BLaER1 treated with 17β-estradiol and CSF1 and Interleukin-3, amounts not matched to agents 10 nM and 100 nM (cell line): ENCODE measurements at regions not wholly inside any gene's neighbourhood (a gene's known extent, or its start where the extent isn't known, plus 50 kb on each side); places are given as distances from the start of the nearest gene placed in this dataset.

Experiments
- H3K27ac ChIP-seq, 11 experiments: shearing (Covaris generic); formaldehyde crosslinking; 2 replicates each; pipeline ENCODE4 v1.8.1; 2022
- H3K27me3 ChIP-seq, 11 experiments: shearing (Covaris generic); formaldehyde crosslinking; 2 replicates each; pipeline ENCODE4 v1.8.1; 2022
- H3K36me3 ChIP-seq, 11 experiments: shearing (Covaris generic); formaldehyde crosslinking; 2 replicates each; pipeline ENCODE4 v1.8.1; 2022
- H3K4me1 ChIP-seq, 10 experiments: shearing (Covaris generic); formaldehyde crosslinking; 2 replicates each; pipeline ENCODE4 v1.8.1; 2022
- H3K4me2 ChIP-seq, 11 experiments: shearing (Covaris generic); formaldehyde crosslinking; 2 replicates each; pipeline ENCODE4 v1.8.1; 2022
- H3K4me3 ChIP-seq, 10 experiments: shearing (Covaris generic); formaldehyde crosslinking; 2 replicates each; pipeline ENCODE4 v1.8.1; 2022
- H3K9ac ChIP-seq, 11 experiments: shearing (Covaris generic); formaldehyde crosslinking; 2 replicates each; pipeline ENCODE4 v1.8.1; 2022
- H3K9me3 ChIP-seq, 11 experiments: shearing (Covaris generic); formaldehyde crosslinking; replicated peaks in 1 of 11; 2 replicates each; pipeline ENCODE4 v1.8.1; 2022
- H4K20me1 ChIP-seq, 11 experiments: shearing (Covaris generic); formaldehyde crosslinking; 2 replicates each; pipeline ENCODE4 v1.8.1; 2022
- Cebpa-rat ChIP-seq, 11 experiments: shearing (Covaris generic); IDR thresholded peaks; 2 replicates each; pipeline ENCODE4 v1.8.1; 2022

DNA sequence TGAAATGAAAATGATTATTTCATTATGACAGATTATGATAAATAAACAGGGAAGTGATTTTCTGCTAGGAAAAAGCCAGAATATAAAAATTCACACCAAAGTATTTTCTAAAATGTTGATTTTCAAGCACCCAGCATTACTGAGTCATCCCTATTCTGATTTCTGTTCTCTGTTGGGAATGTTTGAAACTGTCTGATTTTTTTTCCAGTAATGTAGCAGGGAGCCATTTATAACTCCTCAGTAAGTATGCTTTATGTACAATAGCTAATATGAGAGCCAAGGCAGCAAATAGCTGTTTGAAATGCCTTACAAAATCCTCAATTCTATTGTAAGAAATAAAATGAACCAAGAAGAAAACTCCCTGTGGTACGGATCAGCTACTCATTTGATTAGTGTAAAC lies 471.7 kb upstream of the TYRP1 start:
- no peak for TF ChIP-seq Cebpa-rat (IDR thresholded peaks at IDR 0.05)
- Histone ChIP-seq H3K4me2 (no peak overlapping the region), H3K4me1 (no peaks in the 10 kb centered on the region), H3K27me3 (no peaks in the 10 kb centered on the region), H3K36me3 (no peaks in the 10 kb centered on the region), H3K4me3 (no peak overlapping the region), H4K20me1 (no peaks in the 10 kb centered on the region), H3K9ac (no peak overlapping the region), H3K9me3 (no peaks in the 10 kb centered on the region), H3K27ac (no peak overlapping the region)

DNA sequence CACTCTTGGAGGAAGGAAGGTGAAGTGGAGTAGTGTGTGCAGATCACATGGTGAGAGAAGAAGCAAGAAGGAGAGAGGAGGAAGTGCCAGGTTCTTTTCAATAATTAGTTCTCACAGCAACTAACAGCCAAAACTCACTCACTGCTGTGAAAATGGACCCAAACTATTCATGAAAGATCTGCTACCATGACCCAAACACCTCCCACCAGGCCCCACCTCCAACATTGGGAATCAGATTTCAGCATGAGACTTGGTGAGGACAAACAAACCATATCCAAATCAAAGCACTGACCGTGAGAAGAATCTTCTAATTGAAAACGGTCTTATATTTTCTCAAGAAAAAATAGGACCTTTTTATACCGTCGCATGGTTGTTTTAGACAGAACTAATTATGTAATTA lies 468.7 kb upstream of the TYRP1 start:
- H4K20me1 ChIP-seq, result no peaks in the 10 kb centered on the region
- H3K27me3 ChIP-seq, result no peaks in the 10 kb centered on the region
- H3K27ac ChIP-seq, result no peak overlapping the region
- no peak for TF ChIP-seq Cebpa-rat (IDR thresholded peaks at IDR 0.05)
- no peak overlapping the region for H3K4me3 ChIP-seq
- no peak overlapping the region for H3K4me2 ChIP-seq
- H3K9me3 ChIP-seq, result no peaks in the 10 kb centered on the region
- H3K4me1 ChIP-seq, result peaks cover 0 to 7% (median 0%) of the 10 kb centered on the region in 10 experiments; a peak in 1 of 20 replicates
- no peak overlapping the region for H3K9ac ChIP-seq
- H3K36me3 ChIP-seq, result no peaks in the 10 kb centered on the region

DNA sequence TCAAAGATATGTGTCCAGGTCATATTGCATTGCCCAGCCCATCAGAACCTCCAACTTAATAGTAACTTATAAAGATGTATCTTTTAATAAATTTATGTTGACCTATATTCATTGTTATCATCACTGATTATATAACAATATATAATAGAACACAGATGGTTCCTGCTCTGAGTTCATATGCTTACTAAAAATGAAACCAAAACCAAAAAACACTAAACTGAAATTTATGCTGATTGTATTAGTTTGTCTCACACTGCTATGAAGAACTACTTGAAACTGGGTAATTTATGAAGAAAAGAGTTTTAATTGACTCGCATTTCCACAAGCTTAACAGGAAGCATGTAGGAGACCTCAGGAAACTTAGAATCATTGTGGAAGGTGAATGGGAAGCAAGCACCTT lies 462.5 kb upstream of the TYRP1 start:
- Histone ChIP-seq H3K4me3 (peak overlapping the region in 3 of 10 experiments; percentile 12 to 29 (median 19); a peak in 3 of 20 replicates), H3K9ac (peak overlapping the region in 6 of 11 experiments; percentile 8 to 58 (median 44); a peak in 8 of 22 replicates), H3K4me2 (peak overlapping the region; percentile 1 to 69 (median 50); a peak in 18 of 22 replicates), H3K27me3 (no peaks in the 10 kb centered on the region), H3K36me3 (peaks cover 0 to 6% (median 0%) of the 10 kb centered on the region in 11 experiments; a peak in 1 of 22 replicates), H3K4me1 (peaks cover 0 to 19% (median 13%) of the 10 kb centered on the region in 10 experiments; a peak in 11 of 20 replicates), H3K9me3 (peaks cover 15 to 25% (median 21%) of the 10 kb centered on the region in 11 experiments), H3K27ac (peak overlapping the region; percentile 16 to 79 (median 51); a peak in 17 of 22 replicates), H4K20me1 (no peaks in the 10 kb centered on the region)
- TF ChIP-seq Cebpa-rat (IDR thresholded peaks at IDR 0.05), result no peak

DNA sequence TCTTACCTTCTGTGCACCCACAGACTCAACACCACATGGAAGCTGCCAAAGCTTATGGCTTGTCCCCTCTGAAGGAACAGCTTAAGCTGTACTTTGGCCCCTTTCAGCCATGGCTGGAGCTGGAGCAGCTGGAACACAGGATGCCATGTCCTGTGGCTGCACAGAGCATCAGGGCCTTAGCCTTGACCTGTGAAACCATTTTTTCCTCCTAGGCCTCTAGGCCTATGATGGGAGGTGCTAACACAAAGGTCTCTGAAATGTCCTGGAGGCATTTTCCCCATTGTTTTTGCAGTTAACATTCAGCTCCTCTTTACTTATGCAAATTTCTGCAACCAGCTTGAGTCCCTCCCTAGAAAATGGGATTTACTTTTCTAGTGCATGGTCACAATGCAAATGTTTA lies 461.4 kb upstream of the TYRP1 start:
- no peaks in the 10 kb centered on the region for H3K27me3 ChIP-seq
- no peak overlapping the region for H3K27ac ChIP-seq
- peaks cover 0 to 19% (median 13%) of the 10 kb centered on the region in 10 experiments; a peak in 11 of 20 replicates for H3K4me1 ChIP-seq
- no peak overlapping the region for H3K4me3 ChIP-seq
- H3K9me3 ChIP-seq, result peaks cover 15 to 25% (median 21%) of the 10 kb centered on the region in 11 experiments
- no peak overlapping the region for H3K4me2 ChIP-seq
- no peak overlapping the region for H3K9ac ChIP-seq
- no peak for TF ChIP-seq Cebpa-rat (IDR thresholded peaks at IDR 0.05)
- peaks cover 0 to 6% (median 0%) of the 10 kb centered on the region in 11 experiments; a peak in 1 of 22 replicates for H3K36me3 ChIP-seq
- no peaks in the 10 kb centered on the region for H4K20me1 ChIP-seq

DNA sequence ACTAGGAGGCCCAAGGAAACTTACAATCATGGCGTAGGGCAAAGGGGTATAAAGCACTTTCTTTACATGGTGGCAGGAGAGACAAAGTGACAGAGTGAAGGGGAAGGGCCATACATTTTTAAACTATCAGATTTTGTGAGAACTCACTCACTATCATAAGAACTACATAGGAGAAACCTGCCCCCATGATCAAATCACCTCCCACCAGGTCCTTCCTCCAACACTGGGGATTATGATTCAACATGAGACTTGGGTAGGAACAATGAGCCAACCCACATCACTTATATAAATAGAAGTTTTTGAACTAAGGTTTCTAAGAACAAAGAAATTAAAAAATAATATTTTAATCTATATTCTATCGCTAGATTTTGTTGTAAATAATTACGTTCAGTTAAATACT lies 460.3 kb upstream of the TYRP1 start:
- no peak overlapping the region for H3K4me2 ChIP-seq
- H4K20me1 ChIP-seq, result no peaks in the 10 kb centered on the region
- TF ChIP-seq Cebpa-rat (IDR thresholded peaks at IDR 0.05), result no peak
- H3K27me3 ChIP-seq, result no peaks in the 10 kb centered on the region
- H3K27ac ChIP-seq, result no peak overlapping the region
- H3K4me1 ChIP-seq, result peaks cover 0 to 19% (median 13%) of the 10 kb centered on the region in 10 experiments; a peak in 11 of 20 replicates
- H3K4me3 ChIP-seq, result no peak overlapping the region
- H3K36me3 ChIP-seq, result peaks cover 0 to 6% (median 0%) of the 10 kb centered on the region in 11 experiments; a peak in 1 of 22 replicates
- no peak overlapping the region for H3K9ac ChIP-seq
- H3K9me3 ChIP-seq, result peaks cover 15 to 25% (median 21%) of the 10 kb centered on the region in 11 experiments

DNA sequence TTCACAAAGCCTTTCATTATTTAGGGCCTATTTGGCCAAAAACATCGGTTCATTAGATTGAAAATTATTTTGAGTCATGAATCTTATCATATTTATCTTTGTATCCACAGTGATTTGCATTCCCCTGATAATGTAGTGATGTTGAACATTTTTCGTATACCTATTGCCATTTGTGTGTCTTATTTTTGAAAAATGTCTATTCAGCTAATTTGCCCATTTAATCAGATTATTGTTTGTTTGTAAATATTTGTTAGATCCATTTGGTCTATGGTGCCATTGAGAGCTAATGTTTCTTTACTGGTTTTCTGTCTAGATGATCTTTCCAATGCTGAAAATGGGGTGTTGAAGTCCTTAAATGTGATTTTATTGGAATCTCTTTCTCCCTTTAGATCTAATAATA lies 439.2 kb upstream of the TYRP1 start:
- no peak overlapping the region for H3K4me3 ChIP-seq
- no peak overlapping the region for H3K4me2 ChIP-seq
- no peak for TF ChIP-seq Cebpa-rat (IDR thresholded peaks at IDR 0.05)
- H4K20me1 ChIP-seq, result no peaks in the 10 kb centered on the region
- no peaks in the 10 kb centered on the region for H3K27me3 ChIP-seq
- H3K36me3 ChIP-seq, result no peaks in the 10 kb centered on the region
- H3K9ac ChIP-seq, result no peak overlapping the region
- peaks cover 0 to 8% (median 0%) of the 10 kb centered on the region in 10 experiments; a peak in 1 of 20 replicates for H3K4me1 ChIP-seq
- no peak overlapping the region for H3K27ac ChIP-seq
- H3K9me3 ChIP-seq, result peaks cover 0 to 28% (median 16%) of the 10 kb centered on the region in 11 experiments; a peak in 16 of 22 replicates

DNA sequence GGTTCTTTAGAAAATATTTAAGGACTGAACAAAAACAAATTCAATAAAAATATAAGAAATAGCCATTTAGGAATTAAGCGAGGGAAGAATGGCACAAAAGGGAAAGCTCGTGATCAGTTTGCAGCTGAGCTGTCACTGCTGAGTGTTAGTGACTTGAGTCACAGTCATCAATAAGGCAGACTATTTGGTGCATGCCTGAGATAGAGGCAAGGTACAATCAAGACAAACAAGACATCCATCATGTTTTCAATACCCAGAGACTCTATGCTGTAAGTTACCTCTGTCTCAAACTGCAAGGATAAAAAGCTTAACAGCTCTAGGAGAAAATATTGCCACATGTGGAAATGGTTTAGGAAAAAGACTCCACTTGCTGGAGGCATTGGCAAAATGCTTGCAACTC lies 426.4 kb upstream of the TYRP1 start:
- H4K20me1 ChIP-seq, result no peaks in the 10 kb centered on the region
- H3K27ac ChIP-seq, result no peak overlapping the region
- H3K4me2 ChIP-seq, result no peak overlapping the region
- no peak overlapping the region for H3K4me3 ChIP-seq
- TF ChIP-seq Cebpa-rat (IDR thresholded peaks at IDR 0.05), result no peak
- no peaks in the 10 kb centered on the region for H3K4me1 ChIP-seq
- no peaks in the 10 kb centered on the region for H3K9me3 ChIP-seq
- no peaks in the 10 kb centered on the region for H3K27me3 ChIP-seq
- no peaks in the 10 kb centered on the region for H3K36me3 ChIP-seq
- no peak overlapping the region for H3K9ac ChIP-seq

DNA sequence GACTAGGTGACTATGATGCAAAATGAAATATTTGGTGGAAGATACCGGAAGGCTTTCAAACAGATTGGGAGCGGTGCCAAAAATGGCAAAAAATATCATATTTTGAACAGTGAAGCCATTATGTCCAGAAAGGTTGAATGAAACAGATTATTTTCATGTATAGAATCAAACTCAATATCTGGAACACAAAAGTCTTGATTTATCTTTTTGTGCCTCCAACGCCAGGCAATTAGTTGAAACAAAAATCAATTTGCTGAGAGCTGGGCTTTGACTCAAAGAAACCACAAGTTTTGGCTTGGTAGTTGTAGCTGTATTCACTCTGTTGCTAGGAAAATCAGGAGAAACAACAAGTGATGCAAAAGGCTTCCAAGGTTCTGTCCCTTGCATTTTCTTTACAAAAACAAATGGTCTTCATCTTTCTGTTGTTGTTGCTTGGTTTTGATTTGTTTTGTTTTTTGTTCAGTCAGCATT lies 421.7 kb upstream of the TYRP1 start:
- Histone ChIP-seq H3K4me3 (no peak overlapping the region), H3K9me3 (no peaks in the 10 kb centered on the region), H3K27ac (no peak overlapping the region), H3K27me3 (no peaks in the 10 kb centered on the region), H3K9ac (no peak overlapping the region), H3K4me2 (no peak overlapping the region), H3K4me1 (no peaks in the 10 kb centered on the region), H3K36me3 (no peaks in the 10 kb centered on the region), H4K20me1 (no peaks in the 10 kb centered on the region)
- TF ChIP-seq Cebpa-rat (IDR thresholded peaks at IDR 0.05), result no peak

DNA sequence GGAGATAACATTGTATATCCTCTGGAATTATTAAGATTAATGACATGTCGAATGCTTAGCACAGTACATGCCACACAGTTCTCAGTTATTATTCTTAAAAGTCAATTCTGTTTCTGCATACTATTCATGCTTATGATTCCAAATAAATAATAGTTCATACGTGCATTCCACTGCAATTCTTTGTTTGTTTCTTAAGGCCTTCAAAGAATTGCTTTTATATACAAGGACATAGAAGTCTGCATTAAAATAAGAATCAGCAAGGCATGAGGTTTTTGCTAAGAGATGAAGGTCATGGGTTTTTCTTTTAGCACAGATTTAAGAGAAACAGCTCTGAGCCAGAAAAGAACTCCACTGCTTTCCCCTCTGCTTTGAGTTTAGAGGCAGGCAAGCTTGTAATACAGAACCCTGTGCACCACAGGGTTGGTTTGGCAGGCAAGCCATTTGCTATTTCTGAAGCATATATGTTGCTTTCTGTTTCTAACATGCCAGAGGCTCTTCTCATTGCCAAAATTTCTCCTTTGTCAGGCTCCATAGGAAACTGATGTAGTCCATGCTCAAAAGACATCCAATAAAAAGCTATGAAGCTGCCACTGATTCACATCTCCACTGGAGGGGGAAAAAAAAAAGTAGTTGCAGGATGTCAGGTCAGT lies 420.6 kb upstream of the TYRP1 start:
- Histone ChIP-seq H3K4me2 (no peak overlapping the region), H3K4me1 (no peaks in the 10 kb centered on the region), H3K27ac (no peak overlapping the region), H3K9me3 (no peaks in the 10 kb centered on the region), H3K27me3 (no peaks in the 10 kb centered on the region), H3K4me3 (no peak overlapping the region), H4K20me1 (no peaks in the 10 kb centered on the region), H3K36me3 (no peaks in the 10 kb centered on the region), H3K9ac (no peak overlapping the region)
- TF ChIP-seq Cebpa-rat (IDR thresholded peaks at IDR 0.05), result no peak

DNA sequence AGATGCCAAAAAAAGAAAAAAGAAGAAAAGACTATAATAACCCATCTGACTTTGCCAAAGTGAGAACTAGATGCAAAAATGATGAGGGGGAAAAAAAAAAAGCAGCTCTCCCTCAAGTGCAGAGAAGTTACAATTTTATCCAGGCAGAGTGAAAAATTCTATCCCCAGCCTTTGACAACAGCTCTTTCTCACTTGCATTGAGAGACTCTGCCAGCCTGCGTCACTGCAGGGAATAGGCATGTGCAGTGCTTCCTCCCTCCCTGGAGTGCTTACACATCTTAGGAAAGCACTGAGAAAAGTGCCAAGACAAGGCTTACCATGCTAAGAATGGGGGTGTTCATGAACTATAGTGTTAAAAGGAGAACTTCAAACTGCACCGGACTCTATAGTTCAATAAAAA lies 418.6 kb upstream of the TYRP1 start:
- Histone ChIP-seq H3K4me1 (no peaks in the 10 kb centered on the region), H4K20me1 (no peaks in the 10 kb centered on the region), H3K36me3 (no peaks in the 10 kb centered on the region), H3K4me3 (no peak overlapping the region), H3K27ac (no peak overlapping the region), H3K9ac (no peak overlapping the region), H3K9me3 (no peaks in the 10 kb centered on the region), H3K27me3 (no peaks in the 10 kb centered on the region), H3K4me2 (no peak overlapping the region)
- TF ChIP-seq Cebpa-rat (IDR thresholded peaks at IDR 0.05), result no peak
